Liver (tissue), 7 donors: ENCODE measurements at regions not wholly inside any gene's neighbourhood (a gene's known extent, or its start where the extent isn't known, plus 50 kb on each side); places are given as distances from the start of the nearest gene placed in this dataset.

ENCODE experiments used
- DNase-seq: peaks from one replicate; pipeline ENCODE4 v3.0.0-alpha.2; 2017; ENCODE audit warnings: low spot score
- H3K27ac ChIP-seq, 2 donors: one replicate each; pipeline ENCODE4 v1.7.0; 2013; ENCODE audit warnings: inconsistent platforms in 2 of 2, low read length in 2 of 2, control low read depth in 1 of 2, low read depth in 1 of 2, mild to moderate bottlenecking in 1 of 2
- H3K27me3 ChIP-seq, 4 donors: one replicate each; pipeline versions ENCODE4 v1.6.1 to v1.7.0; 2013; ENCODE audit warnings: low read length in 3 of 4, inconsistent platforms in 1 of 4, mild to moderate bottlenecking in 1 of 4, moderate library complexity in 1 of 4; ENCODE audit not compliant: control insufficient read depth in 4 of 4, insufficient read depth in 4 of 4
- H3K36me3 ChIP-seq, 4 donors: one replicate each; pipeline versions ENCODE4 v1.6.1 to v1.7.0; 2013; ENCODE audit warnings: low read length in 3 of 4, mild to moderate bottlenecking in 3 of 4, low read depth in 1 of 4, moderate library complexity in 1 of 4; ENCODE audit not compliant: control insufficient read depth in 4 of 4, insufficient read depth in 3 of 4
- H3K4me1 ChIP-seq, 4 donors: one replicate each; pipeline versions ENCODE4 v1.6.1 to v1.7.0; 2013; ENCODE audit warnings: low read length in 3 of 4, mild to moderate bottlenecking in 3 of 4, moderate library complexity in 1 of 4; ENCODE audit not compliant: control insufficient read depth in 4 of 4, insufficient read depth in 4 of 4
- H3K4me3 ChIP-seq, 3 donors: one replicate each; pipeline versions ENCODE4 v1.6.1 to v1.7.0; 2013; ENCODE audit warnings: low read length in 3 of 3, control low read depth in 1 of 3, low read depth in 1 of 3, mild to moderate bottlenecking in 1 of 3
- H3K9ac ChIP-seq, 2 donors: one replicate each; pipeline ENCODE4 v1.7.0; 2013; ENCODE audit warnings: low read length in 2 of 2, mild to moderate bottlenecking in 2 of 2, moderate library complexity in 2 of 2, control low read depth in 1 of 2, low read depth in 1 of 2
- H3K9me3 ChIP-seq, 4 donors: one replicate each; pipeline versions ENCODE4 v1.6.1 to v1.7.0; 2013; ENCODE audit warnings: low read length in 3 of 4; ENCODE audit not compliant: control insufficient read depth in 4 of 4
- ATF3 ChIP-seq: IDR thresholded peaks from 2 replicates; pipeline ENCODE4 v1.6.1; 2016; ENCODE audit warnings: antibody characterized with exemption
- EGR1 ChIP-seq, 2 donors: IDR thresholded peaks; 2 replicates each; pipeline ENCODE4 v1.6.1; 2016 to 2018; ENCODE audit warnings: antibody characterized with exemption in 2 of 2, low read depth in 2 of 2
- FOXA1 ChIP-seq: IDR thresholded peaks from 2 replicates; pipeline ENCODE4 v1.6.1; 2016; ENCODE audit warnings: antibody characterized with exemption
- FOXA2 ChIP-seq: IDR thresholded peaks from 2 replicates; pipeline ENCODE4 v1.6.1; 2016; ENCODE audit warnings: antibody characterized with exemption
- GABPA ChIP-seq, 2 donors: IDR thresholded peaks in 1 of 2; conservative IDR thresholded peaks in 1 of 2; 2 replicates each; pipeline ENCODE4 v1.6.1; 2016; ENCODE audit warnings: antibody characterized with exemption in 2 of 2, mild to moderate bottlenecking in 1 of 2, moderate library complexity in 1 of 2
- HNF4A ChIP-seq, 2 donors: conservative IDR thresholded peaks; 2 replicates each; pipeline ENCODE4 v1.6.1; 2016; ENCODE audit warnings: antibody characterized with exemption in 2 of 2, mild to moderate bottlenecking in 2 of 2
- HNF4G ChIP-seq: IDR thresholded peaks from 2 replicates; pipeline ENCODE4 v1.6.1; 2016; ENCODE audit warnings: antibody characterized with exemption
- JUND ChIP-seq, 2 donors: IDR thresholded peaks; 2 replicates each; pipeline ENCODE4 v1.6.1; 2016; ENCODE audit warnings: antibody characterized with exemption in 2 of 2
- NR2F2 ChIP-seq: IDR thresholded peaks from 2 replicates; pipeline ENCODE4 v1.6.1; 2016; ENCODE audit warnings: antibody characterized with exemption
- RAD21 ChIP-seq, 2 donors: IDR thresholded peaks; 2 replicates each; pipeline ENCODE4 v1.6.1; 2016; ENCODE audit warnings: antibody characterized with exemption in 2 of 2, mild to moderate bottlenecking in 2 of 2
- RXRA ChIP-seq, 2 donors: IDR thresholded peaks; 2 replicates each; pipeline ENCODE4 v1.6.1; 2017 to 2018; ENCODE audit warnings: antibody characterized with exemption in 2 of 2, mild to moderate bottlenecking in 1 of 2
- SP1 ChIP-seq: IDR thresholded peaks from 2 replicates; pipeline ENCODE4 v1.6.1; 2018; ENCODE audit warnings: antibody characterized with exemption, mild to moderate bottlenecking
- TAF1 ChIP-seq: conservative IDR thresholded peaks from 2 replicates; pipeline ENCODE4 v1.6.1; 2016; ENCODE audit warnings: antibody characterized with exemption, mild to moderate bottlenecking
- YY1 ChIP-seq: IDR thresholded peaks from 2 replicates; pipeline ENCODE4 v1.6.1; 2016; ENCODE audit warnings: antibody characterized with exemption, mild to moderate bottlenecking
- ZBTB33 ChIP-seq: IDR thresholded peaks from 2 replicates; pipeline ENCODE4 v1.6.1; 2016; ENCODE audit warnings: antibody characterized with exemption
- WGBS: extraction: QIAGEN DNeasy Blood & Tissue Kit; methylation state at CpG from one replicate; pipeline ENCODE4 v1.1.7; 2013; 5-methylcytosine and 5-hydroxymethylcytosine counted together
- TF ChIP-seq, protein P1 (sequence below): IDR thresholded peaks from 2 replicates; pipeline ENCODE4 v1.6.1; 2016; ENCODE audit warnings: antibody characterized with exemption
- TF ChIP-seq, protein P2 (sequence below): IDR thresholded peaks from 2 replicates; pipeline ENCODE4 v1.6.1; 2016; ENCODE audit warnings: antibody characterized with exemption, mild to moderate bottlenecking
- donor health status: healthy.
- donor health status: healthy.
- donor health status: healthy.
- donor health status: healthy.

DNA sequence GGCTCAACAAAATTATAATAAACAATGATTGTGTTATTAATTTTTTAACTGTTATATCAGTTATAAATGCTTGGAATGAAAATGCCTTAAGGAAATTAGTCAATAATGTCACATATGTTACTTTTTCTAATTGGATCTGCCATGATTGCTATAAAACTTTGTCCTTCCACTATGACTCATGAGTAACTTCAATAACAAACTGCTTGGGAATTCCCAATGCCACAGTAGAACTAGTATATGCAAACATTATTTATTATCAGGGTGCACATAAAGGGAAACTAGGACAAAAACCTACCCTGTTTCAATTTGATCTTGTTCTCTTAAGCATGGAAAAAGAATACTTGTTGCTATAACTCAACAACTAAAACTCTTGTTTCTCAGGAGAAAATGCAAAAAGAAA is 59.1 kb upstream of the PDC start (continued):
- no peak for TF ChIP-seq RXRA (IDR thresholded peaks at IDR 0.05)
- no peak for TF ChIP-seq SP1

DNA sequence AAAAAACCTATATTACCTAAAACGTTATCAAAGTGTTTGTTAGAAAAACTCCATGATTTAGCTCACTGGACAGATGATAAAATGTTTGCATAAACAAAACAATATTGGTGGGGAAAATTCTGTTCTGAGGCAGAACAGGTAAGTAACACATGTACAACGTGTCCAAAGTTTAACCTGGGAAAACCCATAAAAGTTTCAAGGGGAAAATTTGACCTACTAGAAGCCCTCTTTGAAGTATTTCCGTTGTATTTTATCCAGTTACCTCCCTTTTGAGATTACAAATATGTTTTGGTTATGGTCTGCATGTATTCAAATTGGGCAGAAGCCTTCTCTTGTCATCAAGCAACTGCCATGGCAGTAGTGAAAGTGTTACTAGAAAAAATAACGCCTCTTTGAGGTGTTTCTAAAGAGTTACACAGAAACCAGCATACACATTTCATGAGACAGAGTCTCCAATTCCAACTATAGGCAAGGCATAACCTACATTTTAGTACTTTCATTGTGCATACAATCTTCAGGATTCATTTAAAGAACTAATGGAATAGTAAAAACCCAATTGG is 58.0 kb upstream of the PDC start:
- TF ChIP-seq HNF4A (conservative IDR thresholded peaks at IDR 0.05): no peak
- no peak for TF ChIP-seq TAF1
- TF ChIP-seq, protein P1, sequence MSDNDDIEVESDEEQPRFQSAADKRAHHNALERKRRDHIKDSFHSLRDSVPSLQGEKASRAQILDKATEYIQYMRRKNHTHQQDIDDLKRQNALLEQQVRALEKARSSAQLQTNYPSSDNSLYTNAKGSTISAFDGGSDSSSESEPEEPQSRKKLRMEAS: no peak
- no peak for TF ChIP-seq GABPA (IDR thresholded peaks at IDR 0.05 in 1 of 2, conservative IDR thresholded peaks at IDR 0.05 in 1 of 2)
- no peak for TF ChIP-seq YY1
- no peak for TF ChIP-seq HNF4G
- H3K9ac ChIP-seq: no peak overlapping the region
- peaks cover 0 to 2% (median 0%) of the 10 kb centered on the region in 4 donors for H3K36me3 ChIP-seq
- no peak overlapping the region for H3K4me3 ChIP-seq
- H3K9me3 ChIP-seq: peaks cover 4 to 5% (median 4%) of the 10 kb centered on the region in 4 donors
- H3K27me3 ChIP-seq: no peaks in the 10 kb centered on the region
- no peak for DNase-seq
- no peak overlapping the region for H3K27ac ChIP-seq
- WGBS: 79% methylated on average over 4 of the region's 4 CpGs
- H3K4me1 ChIP-seq: no peaks in the 10 kb centered on the region

GRCh38 chr1:186518395-186518794 is 57.5 kb upstream of the PDC start:
- Histone ChIP-seq H3K27me3 (no peaks in the 10 kb centered on the region), H3K27ac (no peak overlapping the region), H3K36me3 (peaks cover 0 to 2% (median 0%) of the 10 kb centered on the region in 4 donors), H3K4me1 (no peaks in the 10 kb centered on the region), H3K9me3 (peaks cover 0 to 2% (median under 1%) of the 10 kb centered on the region in 4 donors), H3K4me3 (no peak overlapping the region), H3K9ac (no peak overlapping the region)
- no peak for TF ChIP-seq HNF4A (conservative IDR thresholded peaks at IDR 0.05)
- TF ChIP-seq FOXA2: no peak
- TF ChIP-seq, protein P1: no peak
- no peak for TF ChIP-seq HNF4G
- no peak for TF ChIP-seq RAD21 (IDR thresholded peaks at IDR 0.05)
- no peak for TF ChIP-seq FOXA1
- no peak for TF ChIP-seq YY1
- TF ChIP-seq SP1: no peak
- no peak for TF ChIP-seq ZBTB33
- TF ChIP-seq NR2F2: no peak
- no peak for TF ChIP-seq TAF1
- TF ChIP-seq GABPA (IDR thresholded peaks at IDR 0.05 in 1 of 2, conservative IDR thresholded peaks at IDR 0.05 in 1 of 2): no peak
- DNase-seq: no peak

- Histone ChIP-seq H3K9me3 (no peaks in the 10 kb centered on the region), H3K36me3 (no peaks in the 10 kb centered on the region), H3K4me1 (no peaks in the 10 kb centered on the region), H3K27me3 (no peaks in the 10 kb centered on the region), H3K9ac (no peak overlapping the region), H3K4me3 (no peak overlapping the region), H3K27ac (no peak overlapping the region)
- no peak for DNase-seq
- 81% methylated on average over 4 of the region's 4 CpGs for WGBS
- TF ChIP-seq HNF4A (conservative IDR thresholded peaks at IDR 0.05) (no peak), GABPA (IDR thresholded peaks at IDR 0.05 in 1 of 2, conservative IDR thresholded peaks at IDR 0.05 in 1 of 2) (no peak), TAF1 (no peak), ATF3 (no peak), SP1 (no peak), YY1 (no peak), JUND (IDR thresholded peaks at IDR 0.05) (no peak), ZBTB33 (no peak), HNF4G (no peak), EGR1 (IDR thresholded peaks at IDR 0.05; ENCODE audit: low read depth in 2 of 2) (no peak), FOXA2 (no peak)
- TF ChIP-seq, protein P1: no peak
- TF ChIP-seq, protein P2, sequence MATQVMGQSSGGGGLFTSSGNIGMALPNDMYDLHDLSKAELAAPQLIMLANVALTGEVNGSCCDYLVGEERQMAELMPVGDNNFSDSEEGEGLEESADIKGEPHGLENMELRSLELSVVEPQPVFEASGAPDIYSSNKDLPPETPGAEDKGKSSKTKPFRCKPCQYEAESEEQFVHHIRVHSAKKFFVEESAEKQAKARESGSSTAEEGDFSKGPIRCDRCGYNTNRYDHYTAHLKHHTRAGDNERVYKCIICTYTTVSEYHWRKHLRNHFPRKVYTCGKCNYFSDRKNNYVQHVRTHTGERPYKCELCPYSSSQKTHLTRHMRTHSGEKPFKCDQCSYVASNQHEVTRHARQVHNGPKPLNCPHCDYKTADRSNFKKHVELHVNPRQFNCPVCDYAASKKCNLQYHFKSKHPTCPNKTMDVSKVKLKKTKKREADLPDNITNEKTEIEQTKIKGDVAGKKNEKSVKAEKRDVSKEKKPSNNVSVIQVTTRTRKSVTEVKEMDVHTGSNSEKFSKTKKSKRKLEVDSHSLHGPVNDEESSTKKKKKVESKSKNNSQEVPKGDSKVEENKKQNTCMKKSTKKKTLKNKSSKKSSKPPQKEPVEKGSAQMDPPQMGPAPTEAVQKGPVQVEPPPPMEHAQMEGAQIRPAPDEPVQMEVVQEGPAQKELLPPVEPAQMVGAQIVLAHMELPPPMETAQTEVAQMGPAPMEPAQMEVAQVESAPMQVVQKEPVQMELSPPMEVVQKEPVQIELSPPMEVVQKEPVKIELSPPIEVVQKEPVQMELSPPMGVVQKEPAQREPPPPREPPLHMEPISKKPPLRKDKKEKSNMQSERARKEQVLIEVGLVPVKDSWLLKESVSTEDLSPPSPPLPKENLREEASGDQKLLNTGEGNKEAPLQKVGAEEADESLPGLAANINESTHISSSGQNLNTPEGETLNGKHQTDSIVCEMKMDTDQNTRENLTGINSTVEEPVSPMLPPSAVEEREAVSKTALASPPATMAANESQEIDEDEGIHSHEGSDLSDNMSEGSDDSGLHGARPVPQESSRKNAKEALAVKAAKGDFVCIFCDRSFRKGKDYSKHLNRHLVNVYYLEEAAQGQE: no peak
These were observed 53.5 kb upstream of the PDC start for GRCh38 chr1:186514367-186514766.
